Ureter (tissue), 1 donor: ENCODE measurements at regions not wholly inside any gene's neighbourhood (a gene's known extent, or its start where the extent isn't known, plus 50 kb on each side); places are given as distances from the start of the nearest gene placed in this dataset.

ENCODE experiments used
- DNase-seq: peaks from one replicate; pipeline ENCODE4 v3.0.0-alpha.2; 2020; ENCODE audit warnings: low spot score
- donor health status: DM: yes; HTN: yes; CAD: no.

GRCh38 chr3:117761703-117762620 lies 1052.4 kb downstream of the TUSC7 start:
- no peak for DNase-seq

DNA sequence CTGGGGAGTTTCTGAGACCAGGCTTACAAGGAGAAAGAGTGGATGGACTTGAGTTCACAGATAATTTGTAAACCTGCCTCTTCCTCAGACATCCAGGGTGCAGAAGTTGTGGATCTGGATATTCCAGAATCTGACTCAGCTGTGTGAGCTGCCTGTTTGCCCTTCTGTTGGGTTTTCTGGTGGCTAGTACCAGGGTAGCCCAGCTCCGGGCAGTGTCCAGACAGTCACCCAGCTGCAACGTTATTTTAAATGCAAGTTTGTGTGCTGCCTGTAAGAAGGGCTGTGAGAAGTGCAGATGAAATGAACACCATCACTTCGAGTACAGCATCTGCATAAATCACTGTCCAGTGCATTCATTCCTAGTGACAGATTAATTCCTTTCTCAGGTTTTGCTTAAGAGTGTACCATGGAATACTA lies 1053.0 kb downstream of the TUSC7 start:
- no peak for DNase-seq

DNA sequence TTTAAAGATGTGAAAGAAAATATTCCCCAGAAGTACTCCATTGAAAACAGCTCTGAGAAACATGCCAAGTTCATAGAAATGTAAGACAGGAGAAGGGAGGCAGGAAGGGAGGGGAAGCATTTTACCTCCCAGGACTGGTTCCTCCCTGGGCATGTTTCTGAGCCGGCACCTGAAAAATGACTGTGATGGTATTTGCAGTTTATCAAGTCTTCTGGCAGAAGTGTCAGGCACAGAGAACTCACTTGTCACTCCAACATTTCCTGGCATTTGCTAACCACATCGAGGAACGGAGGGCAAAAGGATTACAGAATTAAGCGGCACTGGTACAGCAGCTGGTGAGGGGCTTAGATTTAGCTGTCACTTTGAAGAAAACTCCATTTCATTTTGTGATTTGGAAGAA lies 1054.0 kb downstream of the TUSC7 start:
- DNase-seq = no peak

DNA sequence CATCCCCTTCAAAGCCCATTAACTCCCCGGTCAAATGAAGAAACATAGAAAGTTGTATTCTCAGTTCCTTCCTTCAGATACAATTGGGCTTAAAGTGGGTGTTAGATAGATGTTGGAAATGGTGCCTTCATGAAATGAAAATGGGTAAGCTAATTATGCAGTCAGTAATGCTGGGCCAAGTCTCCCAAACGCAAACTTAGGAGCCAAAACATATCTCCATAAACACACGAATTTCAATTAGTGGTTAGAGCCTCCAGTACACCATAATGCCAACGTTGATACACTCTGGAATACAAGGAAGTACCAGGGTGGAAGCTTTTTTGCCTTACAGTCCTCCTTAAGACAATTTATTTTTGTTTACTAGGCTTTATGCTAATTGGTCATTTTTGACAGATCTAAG lies 1059.0 kb downstream of the TUSC7 start:
- DNase-seq = no peak

DNA sequence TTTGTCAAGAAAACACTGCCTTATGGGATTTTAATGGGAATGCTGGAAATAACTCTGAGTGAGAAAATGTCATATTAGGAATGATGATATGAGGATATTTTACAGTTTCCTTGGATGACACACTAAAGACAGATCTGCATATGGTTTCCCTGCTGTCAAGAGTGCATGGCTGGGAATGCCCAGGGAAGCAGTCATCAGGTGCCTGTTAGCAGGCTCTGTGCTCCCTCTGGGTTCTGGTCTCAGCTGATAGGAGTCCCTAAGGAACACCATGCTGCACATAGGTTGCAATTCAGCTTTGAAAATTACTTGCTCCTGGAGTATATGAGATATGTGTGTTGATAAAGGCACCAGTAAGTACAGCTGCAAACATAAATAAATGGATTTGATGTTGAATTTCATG lies 1064.6 kb downstream of the TUSC7 start:
- no peak for DNase-seq

- DNase-seq = no peak
These were observed 1076.8 kb downstream of the TUSC7 start for GRCh38 chr3:117786349-117786748.

DNA sequence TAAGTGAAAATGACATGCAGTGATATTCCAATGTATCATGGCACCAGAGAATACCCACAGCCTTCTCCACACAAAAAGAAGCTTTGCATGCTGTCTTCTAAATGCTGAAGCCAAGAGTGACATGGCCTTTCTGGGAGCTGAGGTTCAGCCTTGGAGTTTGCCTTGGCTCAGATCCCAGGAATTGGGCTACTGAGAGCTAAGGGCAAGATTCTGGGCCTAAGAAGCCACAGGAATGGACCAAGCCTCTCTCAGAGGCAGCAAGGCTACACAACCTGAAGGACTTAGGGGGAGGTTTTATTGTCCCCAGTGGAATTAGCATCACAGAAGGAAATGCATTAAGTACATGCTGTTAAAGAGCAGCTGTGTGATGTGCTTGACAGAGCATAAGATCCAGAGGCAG lies 1078.5 kb downstream of the TUSC7 start:
- DNase-seq = no peak

GRCh38 chr3:117788506-117788905 lies 1078.9 kb downstream of the TUSC7 start:
- no peak for DNase-seq

DNA sequence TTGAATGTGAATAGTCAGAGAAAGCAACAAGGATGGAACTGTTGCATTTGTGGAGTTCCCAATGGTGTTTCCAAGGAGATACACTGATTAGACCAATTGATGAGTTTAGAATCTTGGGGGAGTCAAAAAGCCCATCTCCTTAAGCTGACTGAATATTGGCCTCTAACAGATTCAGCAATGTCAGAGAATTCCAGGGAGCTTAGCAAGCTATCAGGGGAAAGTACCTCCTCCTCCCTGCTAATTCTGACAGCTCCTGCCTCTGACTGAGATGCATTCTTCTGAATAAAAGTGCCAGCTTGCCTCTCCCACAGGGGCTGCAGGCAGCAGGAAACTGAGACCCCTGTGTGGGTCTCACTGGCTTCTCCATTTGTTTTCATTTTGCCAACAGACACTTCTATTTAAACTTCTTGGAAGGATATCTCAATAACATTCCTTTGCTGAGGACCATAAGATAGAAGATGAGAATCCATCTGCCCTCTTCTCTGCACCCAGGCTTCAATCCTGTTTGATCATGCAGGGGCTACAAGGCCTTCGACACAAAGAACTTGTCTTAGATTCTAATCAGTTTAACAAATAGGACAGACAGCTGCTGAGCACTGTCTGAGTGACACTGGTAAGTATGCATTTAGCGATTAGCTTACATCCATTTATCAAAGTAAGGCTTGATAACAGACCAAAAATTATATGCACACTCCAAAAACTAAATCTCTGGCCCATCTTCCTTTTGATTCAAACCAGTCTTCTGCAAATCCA lies 1080.8 kb downstream of the TUSC7 start:
- no peak for DNase-seq

GRCh38 chr3:117793622-117794265 lies 1084.2 kb downstream of the TUSC7 start:
- DNase-seq = no peak

DNA sequence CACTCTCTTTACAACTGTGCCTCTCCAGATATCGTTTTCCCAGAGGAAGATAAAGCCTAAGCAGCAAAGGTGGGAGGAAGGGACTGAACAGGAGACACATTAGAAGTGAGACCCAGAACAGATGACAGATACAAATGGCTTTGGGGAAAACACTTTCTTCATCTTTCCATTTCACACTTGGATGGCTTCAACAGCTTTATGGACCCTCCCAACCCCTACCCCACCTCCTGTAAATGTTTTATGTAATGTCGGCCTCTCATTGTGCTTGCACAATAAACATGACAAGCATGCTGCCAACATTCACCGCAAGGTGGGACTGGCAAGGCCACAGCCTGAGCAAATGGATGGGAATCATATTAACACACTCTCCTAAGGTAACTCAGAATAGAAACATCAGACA lies 1088.6 kb downstream of the TUSC7 start:
- no peak for DNase-seq

DNA sequence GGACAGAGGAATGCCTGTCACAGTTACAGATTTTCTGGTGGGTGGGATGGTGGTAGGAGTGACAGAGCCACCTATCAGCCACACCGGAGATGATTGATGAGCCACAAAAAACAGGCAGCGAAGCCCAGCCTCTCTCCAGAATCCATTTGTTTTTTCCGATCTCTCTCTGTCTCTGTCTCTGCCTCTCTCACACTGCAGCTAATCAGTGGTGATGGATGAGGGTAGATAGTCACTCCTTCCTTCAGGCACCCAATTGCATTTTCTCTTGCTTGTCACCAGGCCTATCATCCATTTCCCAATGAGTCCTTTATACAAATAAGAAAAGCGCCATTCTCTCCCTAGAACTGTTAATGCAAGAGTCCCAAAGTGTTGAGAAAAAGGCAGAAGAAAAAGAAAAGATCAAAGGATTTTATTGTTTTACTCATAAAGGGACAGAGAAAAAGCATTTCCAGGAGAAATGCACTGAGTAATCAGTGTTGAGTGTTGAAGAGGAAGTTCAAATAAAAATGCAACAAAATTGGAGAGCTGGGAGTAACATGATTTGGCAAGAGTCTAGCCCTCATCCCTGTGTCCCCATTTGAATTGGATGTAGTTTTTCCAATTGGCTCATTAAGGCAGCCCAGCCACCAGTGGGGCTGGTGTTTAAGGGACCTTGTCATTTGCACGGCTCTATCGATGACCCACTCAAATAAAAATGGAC lies 1089.3 kb downstream of the TUSC7 start:
- DNase-seq = no peak

DNA sequence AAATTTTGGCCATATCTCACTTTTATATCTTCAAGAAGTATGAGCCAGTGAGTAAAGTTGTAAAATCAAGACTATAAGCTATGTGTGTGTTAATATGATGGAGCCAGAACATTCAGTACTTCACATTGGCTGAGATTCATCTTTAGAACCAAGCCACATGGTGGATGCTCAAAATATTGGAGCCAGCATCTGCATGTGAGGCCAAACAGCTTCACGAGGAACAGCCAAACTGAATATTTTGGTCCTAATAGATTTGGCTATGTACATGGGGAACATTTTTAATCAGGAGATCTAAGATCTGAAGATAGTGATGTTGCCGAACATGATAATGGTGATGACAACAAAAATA lies 1089.8 kb downstream of the TUSC7 start:
- DNase-seq = no peak

DNA sequence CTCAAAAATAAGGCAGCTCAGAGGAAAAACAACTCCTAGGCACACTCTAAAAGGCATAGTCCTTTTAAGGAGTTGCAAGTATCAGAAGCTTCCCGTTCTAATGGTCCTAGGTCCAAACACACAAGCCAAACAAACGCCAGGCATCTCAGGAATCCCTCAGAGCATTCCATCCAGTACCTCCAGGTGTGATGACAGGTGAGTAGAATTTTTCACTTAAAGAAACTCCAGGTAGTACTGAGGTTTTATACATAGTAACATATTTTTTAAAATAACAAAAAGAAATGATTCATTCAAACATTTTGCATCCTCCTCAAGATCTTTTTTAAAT lies 1092.3 kb downstream of the TUSC7 start:
- DNase-seq = no peak

GRCh38 chr3:117809186-117810081 lies 1099.9 kb downstream of the TUSC7 start:
- DNase-seq = no peak

DNA sequence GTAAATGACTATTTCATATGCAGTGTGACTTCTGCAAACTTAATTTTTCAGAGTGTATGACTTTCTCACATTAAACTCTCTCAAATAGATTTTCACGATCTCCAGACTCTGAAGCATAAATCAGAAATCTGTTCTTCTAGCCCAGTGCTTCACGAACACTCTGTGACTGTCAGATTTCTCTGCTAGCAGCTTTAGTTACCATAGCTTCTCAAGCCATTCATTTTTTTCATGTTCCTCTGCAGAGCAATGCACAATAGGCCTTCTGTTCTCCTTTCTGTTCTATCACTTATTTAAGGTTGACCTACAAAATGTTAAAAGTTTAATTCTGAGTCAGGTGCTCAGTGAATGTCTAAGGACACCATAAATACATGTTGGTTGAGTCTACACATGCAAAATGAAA lies 1102.2 kb downstream of the TUSC7 start:
- no peak for DNase-seq

DNA sequence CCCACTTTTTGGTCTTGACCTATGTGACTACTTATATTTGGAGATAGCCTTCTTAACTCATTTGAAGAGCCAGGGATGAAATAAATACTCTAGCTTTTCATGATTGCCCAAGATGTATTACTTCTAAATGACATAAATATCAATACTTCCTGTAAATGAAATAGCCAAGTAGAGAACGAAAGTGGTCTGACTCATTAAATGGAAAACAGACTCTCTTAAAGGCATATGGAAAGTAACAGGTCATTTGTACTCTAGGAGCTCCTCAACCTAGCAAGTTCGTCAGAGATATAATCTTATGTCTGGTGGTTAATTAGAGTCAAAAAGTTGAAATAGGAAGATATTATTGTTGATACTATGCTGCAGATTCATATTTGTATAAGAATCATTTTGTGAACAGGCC lies 1105.4 kb downstream of the TUSC7 start:
- DNase-seq = no peak

- no peak for DNase-seq
These were observed 1107.5 kb downstream of the TUSC7 start for GRCh38 chr3:117817103-117817502.

DNA sequence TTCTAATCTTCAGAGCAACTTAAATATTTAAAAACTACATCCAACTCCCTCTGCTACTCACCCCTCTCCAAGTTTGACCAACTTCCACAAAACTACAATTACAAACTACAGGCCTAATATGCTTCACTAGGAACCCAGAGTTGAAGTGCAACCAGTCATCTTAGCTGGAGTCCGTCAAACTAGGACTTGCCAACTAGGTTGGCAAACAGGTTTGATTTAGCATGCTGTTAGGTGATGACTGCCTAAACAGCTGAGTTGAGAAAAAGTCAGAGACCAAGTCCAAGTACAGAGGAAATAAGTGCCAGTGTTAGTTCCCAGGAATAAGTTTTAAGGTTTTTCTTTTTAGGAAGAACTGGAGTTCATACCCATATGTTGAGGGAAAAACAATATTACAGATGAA lies 1109.0 kb downstream of the TUSC7 start:
- no peak for DNase-seq

- no peak for DNase-seq
These were observed 1111.2 kb downstream of the TUSC7 start for GRCh38 chr3:117820658-117821299.

DNA sequence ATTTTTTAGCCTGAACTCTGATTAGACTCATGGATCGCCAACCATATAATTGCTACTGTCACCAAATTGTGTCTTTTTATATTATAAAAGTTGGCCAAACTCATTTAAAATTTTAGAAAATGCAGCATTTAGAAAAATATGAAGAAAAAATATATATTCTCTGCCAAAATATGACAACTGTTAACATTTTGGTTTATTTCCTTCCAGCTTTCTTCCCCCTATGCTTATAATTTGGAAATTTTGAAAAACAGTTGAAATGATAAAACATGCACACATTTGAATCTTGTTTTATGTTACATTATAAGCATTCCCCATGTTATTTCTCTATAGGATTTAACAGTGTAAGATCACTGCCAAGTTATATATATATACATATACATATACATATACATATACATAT lies 1112.8 kb downstream of the TUSC7 start:
- no peak for DNase-seq
